Transverse colon (tissue), 4 donors: ENCODE measurements at regions not wholly inside any gene's neighbourhood (a gene's known extent, or its start where the extent isn't known, plus 50 kb on each side); places are given as distances from the start of the nearest gene placed in this dataset.
A peak's percentile ranks its signal among the peaks of the same experiment; 100 is the strongest.

ENCODE experiments used
- DNase-seq: peaks from one replicate; pipeline ENCODE4 v3.0.0-alpha.2; 2019
- H3K27ac ChIP-seq, 4 donors: fragments of 200-600 bp; sonication (generic); 2 replicates each; pipeline ENCODE4 v1.5.1; 2016 to 2018; ENCODE audit warnings: inconsistent platforms in 4 of 4
- H3K27me3 ChIP-seq: fragments of 200-600 bp; sonication (generic); 2 replicates; pipeline ENCODE4 v1.5.1; 2017; ENCODE audit warnings: inconsistent platforms
- H3K36me3 ChIP-seq, 4 donors: fragments of 200-600 bp; sonication (generic); 2 replicates each; pipeline ENCODE4 v1.5.1; 2017 to 2019; ENCODE audit warnings: inconsistent platforms in 4 of 4
- H3K4me1 ChIP-seq, 4 donors: fragments of 200-600 bp; sonication (generic); 2 replicates each; pipeline ENCODE4 v1.5.1; 2017 to 2020; ENCODE audit warnings: inconsistent platforms in 4 of 4
- H3K4me3 ChIP-seq, 4 donors: fragments of 200-600 bp; sonication (generic); 1 replicate in 1 of 4; 2 replicates in 3 of 4; pipeline versions ENCODE4 v1.5.1 to v1.6.1; 2017 to 2019; ENCODE audit warnings: inconsistent platforms in 4 of 4
- H3K9me3 ChIP-seq, 2 donors: fragments of 200-600 bp; sonication (generic); 2 replicates each; pipeline ENCODE4 v1.5.1; 2017 to 2019; ENCODE audit warnings: inconsistent platforms in 2 of 2
- CTCF ChIP-seq, 5 experiments: fragments of 200-600 bp in 3 of 5; fragments of 450-650 bp in 2 of 5; sonication (generic) in 3 of 5; IDR thresholded peaks; 1 replicate in 2 of 5; 2 replicates in 3 of 5; pipeline ENCODE4 v1.5.1; 2016 to 2017; ENCODE audit warnings: antibody characterized with exemption in 5 of 5, inconsistent platforms in 3 of 5, mild to moderate bottlenecking in 2 of 5, moderate library complexity in 1 of 5
- EP300 ChIP-seq: sonication (generic); formaldehyde crosslinking; IDR thresholded peaks from one replicate; pipeline ENCODE4 v1.6.1; 2017; ENCODE audit warnings: antibody characterized with exemption, low read depth
- POLR2A ChIP-seq: fragments of 450-650 bp; IDR thresholded peaks from one replicate; pipeline ENCODE4 v1.6.1; 2016; ENCODE audit warnings: antibody characterized with exemption, mild to moderate bottlenecking, moderate library complexity
- POLR2AphosphoS5 ChIP-seq, 3 donors: sonication (generic); formaldehyde crosslinking; IDR thresholded peaks; one replicate each; pipeline ENCODE4 v1.6.1; 2016; ENCODE audit warnings: antibody characterized with exemption in 3 of 3
- WGBS, 2 donors: methylation state at CpG; one replicate each; pipeline ENCODE4 v1.1.5; 2018; ENCODE audit warnings: low coverage in 1 of 2; 5-methylcytosine and 5-hydroxymethylcytosine counted together
- in situ Hi-C, 4 donors: fragments of 200-750 bp; cut with MboI; loops; one replicate each; pipeline versions ENCODE4 v1.15.0 to v1.15.1; 2017; ENCODE audit warnings: low sequenced_read_pairs in 3 of 4, low pct_ligation_motif_present in 1 of 4, low pct_unique_long_range_greater_than_20kb in 1 of 4
- intact Hi-C: fragments of 100-400 bp; cut with DNase I; formaldehyde crosslinking; loops from one replicate; pipeline ENCODE4 v1.15.1; 2023; ENCODE audit warnings: low total_unique reads

- intact Hi-C loops = no loop called here
- Histone ChIP-seq H3K4me1 (no peaks in the 10 kb centered on the region), H3K4me3 (no peak overlapping the region), H3K27me3 (no peaks in the 10 kb centered on the region), H3K27ac (no peak overlapping the region), H3K9me3 (no peaks in the 10 kb centered on the region), H3K36me3 (no peaks in the 10 kb centered on the region)
- no peak for DNase-seq
- in situ Hi-C loops = no loop called here
- 75 to 94% methylated on average over 1 of the region's 1 CpG for WGBS, 2 donors
- TF ChIP-seq CTCF (IDR thresholded peaks at IDR 0.05) = no peak
- no peak for TF ChIP-seq POLR2AphosphoS5 (IDR thresholded peaks at IDR 0.05)
- no peak for TF ChIP-seq EP300
- no peak for TF ChIP-seq POLR2A
Observed at GRCh38 chr4:183772361-183772760, 113.3 kb downstream of the TRAPPC11 start.

- 71 to 96% methylated on average over 3 to 5 of the region's 5 CpGs for WGBS, 2 donors
- no peak for TF ChIP-seq POLR2A
- no peak for TF ChIP-seq EP300
- no peak for TF ChIP-seq CTCF (IDR thresholded peaks at IDR 0.05)
- TF ChIP-seq POLR2AphosphoS5 (IDR thresholded peaks at IDR 0.05) = no peak
Observed at GRCh38 chr4:183773790-183774189, 114.7 kb downstream of the TRAPPC11 start.

GRCh38 chr4:183783306-183783705 is 121.8 kb upstream of the STOX2 start:
- Histone ChIP-seq H3K36me3 (no peaks in the 10 kb centered on the region), H3K9me3 (no peaks in the 10 kb centered on the region), H3K27ac (no peak overlapping the region), H3K4me3 (no peak overlapping the region), H3K27me3 (peaks cover 4% of the 10 kb centered on the region), H3K4me1 (peaks cover 0 to 9% (median 0%) of the 10 kb centered on the region in 4 donors)
- no peak for TF ChIP-seq EP300
- TF ChIP-seq POLR2A = no peak
- TF ChIP-seq CTCF (IDR thresholded peaks at IDR 0.05) = no peak
- no peak for TF ChIP-seq POLR2AphosphoS5 (IDR thresholded peaks at IDR 0.05)
- in situ Hi-C loops (no loop called here), intact Hi-C loops (no loop called here)
- WGBS, 2 donors = 88 to 100% methylated on average over 4 of the region's 4 CpGs
- DNase-seq = no peak

More at GRCh38 chr4:183773790-183774189, 114.7 kb downstream of the TRAPPC11 start:
- H3K27ac ChIP-seq = no peak overlapping the region
- intact Hi-C loops = no loop called here
- no peaks in the 10 kb centered on the region for H3K9me3 ChIP-seq
- in situ Hi-C loops = no loop called here
- DNase-seq = no peak
- no peaks in the 10 kb centered on the region for H3K27me3 ChIP-seq
- no peaks in the 10 kb centered on the region for H3K36me3 ChIP-seq
- no peak overlapping the region for H3K4me3 ChIP-seq
- H3K4me1 ChIP-seq = no peaks in the 10 kb centered on the region

GRCh38 chr4:183783991-183784553 is 121.0 kb upstream of the STOX2 start:
- 0 to 38% methylated on average over 2 to 6 of the region's 6 CpGs for WGBS, 2 donors
- peaks cover 4% of the 10 kb centered on the region for H3K27me3 ChIP-seq
- TF ChIP-seq EP300 = no peak
- no peak for TF ChIP-seq POLR2A
- TF ChIP-seq CTCF (IDR thresholded peaks at IDR 0.05) = no peak
- TF ChIP-seq POLR2AphosphoS5 (IDR thresholded peaks at IDR 0.05) = no peak
- in situ Hi-C loops = no loop called here
- no peaks in the 10 kb centered on the region for H3K9me3 ChIP-seq
- intact Hi-C loops = no loop called here
- peak overlapping the region; percentile 17 to 57 (median 40) for H3K27ac ChIP-seq
- DNase-seq = no peak
- H3K36me3 ChIP-seq = no peaks in the 10 kb centered on the region
- no peak overlapping the region for H3K4me3 ChIP-seq
- peaks cover 0 to 9% (median 0%) of the 10 kb centered on the region in 4 donors for H3K4me1 ChIP-seq
